Activated CD4-positive, CD25-positive, alpha-beta regulatory T cell treated with anti-CD3 and anti-CD28 coated beads, Interleukin-2, amount 50 U/mL, for 72 hours (primary cell): ENCODE measurements at regions not wholly inside any gene's neighbourhood (a gene's known extent, or its start where the extent isn't known, plus 50 kb on each side); places are given as distances from the start of the nearest gene placed in this dataset.
"Not testable (repeated sequence)": the region's sequence is repeated elsewhere in the genome, so short reads cannot be mapped to it uniquely, and the experiment has no call there.

Experiments
- DNase-seq: peaks from one replicate; pipeline ENCODE4 v3.0.0; 2021

DNA sequence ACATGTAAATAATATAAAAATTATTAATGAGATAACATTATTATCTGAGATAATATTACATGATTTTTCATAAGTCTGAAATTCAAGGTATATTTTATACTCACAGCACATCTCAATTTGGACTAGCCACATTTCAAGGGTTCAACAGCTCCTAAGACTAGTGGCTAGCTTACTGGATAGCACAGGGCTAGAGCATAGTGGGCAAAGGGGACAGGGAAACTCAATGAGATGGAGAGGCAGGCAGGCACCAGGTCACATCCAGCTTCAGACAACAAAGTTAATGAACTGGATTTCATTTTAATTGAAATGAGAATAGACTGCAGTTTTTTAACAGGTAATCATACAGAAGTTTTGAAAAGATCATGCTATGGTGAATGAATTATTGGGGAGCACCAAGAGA is 137.4 kb downstream of the NBPF8 start:
- not testable (repeated sequence) for DNase-seq

DNA sequence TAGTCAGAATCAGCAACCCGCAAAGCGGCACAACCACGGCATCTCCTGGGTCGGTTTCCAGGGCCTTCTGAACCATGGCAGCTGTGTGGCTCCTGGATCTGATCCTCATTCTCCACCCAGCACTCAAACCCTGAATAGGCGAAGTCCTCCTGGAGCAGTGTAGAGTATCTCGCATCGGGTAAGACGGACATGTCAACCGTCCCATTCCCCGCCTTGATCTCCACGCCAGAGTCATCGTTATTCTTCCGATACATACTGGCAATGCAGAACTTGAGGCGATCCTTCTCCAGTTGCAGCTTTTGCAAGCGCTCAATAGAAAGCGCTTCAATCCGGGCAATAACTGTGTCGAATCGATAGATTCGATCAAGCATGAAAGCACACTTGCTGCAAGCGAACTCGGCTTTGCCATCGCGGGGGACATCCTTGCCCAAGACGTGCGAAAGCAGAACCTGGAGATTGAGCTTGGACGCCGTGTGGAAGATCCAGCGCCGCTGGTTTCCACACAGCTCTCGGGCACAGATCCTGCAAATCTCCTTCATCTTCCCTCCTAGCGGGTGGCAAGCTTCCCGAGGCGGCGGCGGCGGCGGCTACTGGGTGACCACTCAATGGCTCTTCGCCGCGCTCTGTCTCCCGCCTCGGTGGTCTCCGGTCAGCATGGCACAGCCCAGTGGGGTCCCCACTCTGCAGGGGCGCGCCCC is 142.9 kb downstream of the NBPF8 start:
- DNase-seq, result not testable (repeated sequence)

DNA sequence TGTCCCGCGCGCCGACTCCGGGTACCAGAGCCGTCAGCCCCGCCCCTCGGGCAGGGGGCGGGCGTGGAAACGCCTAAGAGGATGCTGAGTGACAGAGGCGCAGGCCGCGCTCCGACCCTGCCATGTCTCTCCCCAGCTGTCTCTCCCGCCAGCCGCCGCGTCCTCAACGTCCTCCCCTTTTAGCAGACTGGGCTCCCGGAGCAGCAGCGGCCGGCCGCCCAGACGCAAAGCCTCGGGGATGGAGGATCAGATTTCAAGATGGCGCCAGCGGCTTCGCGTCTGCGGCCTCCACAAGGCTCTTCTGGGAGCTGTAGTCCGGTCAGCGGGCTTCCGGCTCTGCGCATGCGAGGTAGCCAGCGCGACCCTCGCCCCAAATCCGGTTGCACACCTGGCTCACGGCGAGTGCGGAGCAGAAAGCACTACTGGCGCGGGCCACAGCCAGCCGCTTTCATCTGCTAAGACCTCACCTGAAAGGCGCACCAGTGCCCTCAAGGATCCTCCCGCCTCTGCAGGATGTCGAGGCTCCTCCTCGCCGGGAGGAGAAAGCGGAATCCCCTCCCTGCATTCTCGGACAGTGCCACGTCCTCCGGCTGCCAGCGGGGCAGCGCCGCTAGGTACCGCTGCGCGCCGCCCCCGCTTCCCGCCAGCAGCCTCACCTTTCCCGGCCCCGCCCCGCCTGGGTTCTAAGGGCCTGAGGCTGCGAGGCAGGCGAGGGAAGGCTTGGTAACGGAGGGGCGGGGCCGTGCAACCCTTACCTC is 143.6 kb downstream of the NBPF8 start:
- peak; percentile 67 for DNase-seq

DNA sequence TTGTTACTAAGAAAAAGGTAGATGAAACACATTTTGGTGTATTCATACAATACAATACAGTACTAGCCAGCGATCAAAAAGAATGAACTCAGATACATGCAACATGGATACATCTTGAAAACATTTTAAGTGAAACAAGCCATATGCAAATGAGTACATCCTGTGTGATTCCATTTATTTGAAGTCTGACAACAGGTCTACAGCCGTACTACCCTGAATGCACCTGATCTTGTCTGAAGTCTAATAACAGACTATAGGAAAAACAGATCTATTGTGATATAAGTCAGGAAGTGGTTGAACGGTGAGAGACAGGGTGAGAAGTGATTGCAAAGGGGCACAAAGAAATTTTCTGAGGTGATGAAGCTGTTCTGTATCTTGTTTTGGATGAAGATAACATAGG is 146.9 kb downstream of the NBPF8 start:
- DNase-seq, result not testable (repeated sequence)

DNA sequence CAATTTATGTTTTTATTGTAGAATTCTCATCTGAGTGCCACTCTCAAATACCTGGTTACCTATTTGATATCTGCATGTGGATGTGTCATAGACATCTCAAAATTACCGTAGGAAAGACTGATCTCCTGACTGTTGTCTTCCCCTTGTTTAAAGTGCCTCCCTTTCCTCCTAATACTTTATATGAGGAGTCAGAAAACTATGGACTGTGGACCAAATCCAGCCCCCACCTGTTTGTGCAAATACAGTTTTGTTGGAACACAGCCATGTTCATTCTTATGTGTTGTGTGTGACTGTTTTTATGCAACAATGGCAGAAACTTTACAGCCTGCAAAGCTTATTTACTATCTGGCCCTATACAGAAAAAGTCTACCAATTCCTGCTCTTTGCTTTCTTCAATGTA is 150.6 kb downstream of the NBPF8 start:
- DNase-seq, result not testable (repeated sequence)

DNA sequence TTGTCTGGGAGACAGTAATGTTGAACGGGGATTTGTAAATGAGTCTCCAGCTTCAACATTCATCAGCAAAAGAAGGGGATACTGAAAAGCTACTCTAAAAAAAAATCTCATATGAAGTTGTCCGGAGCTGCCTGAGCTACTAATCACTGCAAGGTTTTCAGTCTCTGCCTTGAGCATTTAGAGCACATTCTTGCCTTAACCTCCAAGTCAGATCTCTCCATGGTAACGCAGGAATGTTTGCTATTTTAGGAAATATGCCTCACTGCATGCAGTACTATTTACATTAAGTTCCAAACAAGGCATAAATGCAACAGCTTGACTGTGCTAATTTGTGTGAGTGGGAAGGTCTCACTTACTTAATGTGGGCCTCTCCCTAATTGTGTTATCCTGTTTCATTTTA is 152.8 kb downstream of the NBPF8 start:
- not testable (repeated sequence) for DNase-seq

DNA sequence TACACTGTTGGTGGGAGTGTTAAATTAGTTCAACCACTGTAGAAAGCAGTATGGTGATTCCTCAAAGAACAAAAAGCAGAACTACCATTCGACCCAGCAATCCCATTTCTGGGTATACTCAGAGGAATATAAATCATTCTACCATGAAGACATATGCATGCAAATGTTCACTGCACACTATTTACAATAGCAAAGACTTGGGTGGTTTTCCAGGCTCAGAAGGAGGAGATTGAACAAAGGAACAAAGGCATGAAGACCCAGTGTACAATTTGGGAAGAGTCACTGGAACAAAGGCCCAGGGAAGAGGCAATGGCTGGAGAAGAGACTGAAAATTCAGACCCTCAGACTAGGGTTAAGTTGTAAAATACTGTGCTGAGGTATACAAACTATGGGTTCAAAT is 148.5 kb upstream of the NBPF26 start:
- not testable (repeated sequence) for DNase-seq

DNA sequence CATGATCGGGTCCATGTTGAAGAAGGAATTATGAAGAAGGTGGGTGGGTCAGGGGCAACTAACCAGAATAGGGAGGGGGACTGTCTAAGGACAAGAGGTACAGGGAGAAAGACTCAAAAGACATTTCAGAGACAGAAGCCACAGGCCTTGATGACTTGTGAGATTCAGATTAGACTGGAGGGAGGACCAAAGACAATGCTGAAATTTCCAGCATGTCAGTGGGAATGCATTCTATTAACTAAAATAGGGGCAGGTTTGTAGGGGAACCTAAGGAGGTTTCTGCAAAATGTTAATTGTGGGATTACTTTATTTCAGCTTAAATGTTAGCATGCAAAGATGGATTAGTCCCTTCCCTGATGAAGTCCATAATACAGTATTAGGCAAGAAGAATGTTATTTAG is 141.6 kb upstream of the NBPF26 start:
- DNase-seq, result not testable (repeated sequence)

DNA sequence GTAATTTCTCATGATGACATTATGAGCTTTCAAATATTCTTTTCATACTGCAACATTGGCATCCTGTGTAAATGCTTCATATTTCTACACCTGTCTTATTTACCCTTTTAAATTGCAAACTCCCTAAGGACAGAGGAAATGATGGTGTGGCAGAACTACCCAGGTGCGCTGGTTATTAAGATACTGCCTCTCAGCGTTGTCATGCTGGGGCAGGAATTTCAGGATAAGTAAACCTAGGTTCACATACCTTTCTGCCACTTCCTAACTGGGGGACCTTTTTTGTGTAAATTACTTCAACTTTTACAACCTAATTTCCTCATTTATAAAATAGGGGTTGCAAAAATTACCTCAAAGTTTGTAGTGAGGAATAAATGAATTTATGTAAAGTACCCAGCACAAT is 137.7 kb upstream of the NBPF26 start:
- DNase-seq, result not testable (repeated sequence)

DNA sequence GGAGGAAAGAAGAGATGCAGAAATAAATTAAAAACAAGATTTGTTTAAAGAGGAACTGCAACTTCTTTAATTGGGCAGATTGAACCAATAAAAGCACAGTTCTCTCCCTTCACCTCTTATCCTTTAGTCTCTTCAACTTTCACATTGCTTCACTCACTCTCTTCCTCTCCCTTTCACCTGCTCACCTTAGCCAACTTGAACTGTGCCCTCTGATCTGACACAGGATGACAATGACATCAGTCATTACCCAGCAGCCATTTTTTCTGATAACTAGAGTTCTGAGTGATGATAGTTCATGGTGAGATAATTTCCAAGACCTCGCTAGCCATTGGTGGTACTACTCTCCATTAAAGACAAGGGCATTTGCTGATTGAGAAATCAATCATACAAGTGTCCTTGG is 134.9 kb upstream of the NBPF26 start:
- DNase-seq, result not testable (repeated sequence)

DNA sequence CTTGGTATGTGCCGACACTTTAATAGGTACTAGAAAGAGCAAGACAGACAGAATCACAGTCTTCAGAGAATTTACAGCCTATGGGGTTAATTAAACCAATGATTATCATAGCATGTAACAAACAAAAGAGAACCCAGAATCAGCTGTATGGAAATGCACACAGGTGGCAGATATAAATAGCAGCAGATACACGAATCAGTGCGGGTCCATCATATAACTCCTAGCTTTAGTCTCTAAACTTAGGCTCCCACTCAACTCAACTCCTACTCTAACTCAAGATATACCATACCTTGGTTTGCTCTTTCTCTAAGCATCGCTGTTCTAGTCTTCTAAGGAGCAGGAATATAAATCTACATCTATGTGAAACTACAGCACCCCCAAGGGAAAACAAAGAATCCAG is 132.0 kb upstream of the NBPF26 start:
- DNase-seq, result not testable (repeated sequence)

DNA sequence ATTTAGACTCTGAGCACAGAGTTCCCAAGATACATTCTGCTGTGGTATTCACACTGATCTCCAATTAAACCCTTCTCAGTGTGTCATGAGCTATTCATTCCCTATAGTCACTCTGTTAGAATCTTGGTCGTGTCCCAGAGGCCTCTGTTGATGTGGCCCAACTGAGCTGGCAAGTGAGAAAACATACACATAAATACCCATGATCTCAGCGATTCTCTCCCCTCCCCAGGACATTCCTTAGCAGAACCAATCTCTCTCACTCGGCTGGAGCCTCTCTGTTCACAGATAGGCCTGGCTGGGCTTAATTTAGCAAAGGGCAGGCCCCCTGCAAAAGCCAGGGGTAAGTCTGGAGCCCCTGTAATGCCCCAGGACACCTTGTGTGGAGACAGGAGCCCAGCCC is 130.8 kb upstream of the NBPF26 start:
- not testable (repeated sequence) for DNase-seq

DNA sequence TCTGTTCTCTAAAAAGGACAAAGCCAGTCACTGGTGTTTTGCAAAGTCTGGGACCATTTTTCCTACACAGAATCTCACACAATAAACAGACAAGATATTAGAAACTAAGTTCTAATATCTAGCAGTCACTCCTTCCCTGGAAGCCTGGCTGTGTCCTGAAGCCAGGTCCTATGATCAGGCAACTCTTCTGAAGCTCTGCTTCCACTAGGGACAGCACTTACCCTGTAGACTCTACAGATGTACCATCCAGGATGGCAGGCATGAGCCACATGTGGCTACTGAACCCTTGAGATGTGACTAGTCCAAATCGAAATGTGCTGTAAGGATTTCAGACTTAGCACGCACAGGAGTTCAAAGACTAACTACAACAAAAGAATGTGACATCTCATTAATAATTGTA is 130.1 kb upstream of the NBPF26 start:
- DNase-seq, result not testable (repeated sequence)

DNA sequence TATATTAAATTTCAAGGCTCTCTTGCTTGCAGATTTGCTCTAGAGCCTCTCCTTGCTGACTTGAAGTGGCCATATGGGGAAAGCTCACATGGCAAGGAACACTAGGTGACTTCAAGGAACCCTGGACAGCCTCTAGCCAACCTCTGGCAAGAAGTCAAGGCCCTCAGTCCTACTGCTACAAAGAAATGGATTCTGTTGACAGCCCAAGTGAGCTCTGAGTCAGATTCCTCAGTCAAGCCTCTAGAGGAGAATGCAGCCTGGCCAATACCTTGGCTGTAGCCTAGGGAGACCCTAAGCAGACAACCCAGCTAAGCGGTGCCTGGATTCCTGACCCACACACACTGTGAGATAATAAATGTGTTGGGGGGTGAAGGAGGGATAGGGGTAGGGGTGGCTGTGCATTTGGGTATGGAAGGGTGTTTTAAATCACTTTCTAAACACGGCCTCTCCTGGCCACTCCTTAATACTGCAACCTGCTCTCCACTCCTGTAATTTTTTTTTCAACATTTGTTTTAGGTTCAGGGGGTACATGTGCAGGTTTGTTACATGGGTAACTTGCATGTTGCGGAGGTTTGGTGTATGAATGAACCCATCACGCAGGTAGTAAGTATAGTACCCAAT is 125.3 kb upstream of the NBPF26 start:
- not testable (repeated sequence) for DNase-seq

DNA sequence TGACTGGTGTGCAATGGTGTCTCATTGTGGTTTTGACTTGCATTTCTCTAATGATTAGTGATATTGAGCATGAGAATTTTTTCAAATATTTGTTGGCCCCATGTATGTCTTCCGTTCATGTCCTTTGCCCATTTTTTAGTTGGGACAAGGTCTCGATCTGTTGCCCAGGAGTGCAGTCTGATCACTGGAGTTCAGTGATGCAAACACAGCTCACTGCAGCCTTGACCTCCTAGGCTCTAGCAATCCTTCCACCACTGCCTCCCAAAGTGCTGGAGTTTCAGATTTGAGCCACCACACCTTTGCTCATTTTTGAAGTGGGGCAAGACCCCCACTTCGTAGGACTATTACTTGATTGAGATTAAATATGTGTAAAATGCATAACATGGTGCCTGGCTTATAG is 124.2 kb upstream of the NBPF26 start:
- not testable (repeated sequence) for DNase-seq

DNA sequence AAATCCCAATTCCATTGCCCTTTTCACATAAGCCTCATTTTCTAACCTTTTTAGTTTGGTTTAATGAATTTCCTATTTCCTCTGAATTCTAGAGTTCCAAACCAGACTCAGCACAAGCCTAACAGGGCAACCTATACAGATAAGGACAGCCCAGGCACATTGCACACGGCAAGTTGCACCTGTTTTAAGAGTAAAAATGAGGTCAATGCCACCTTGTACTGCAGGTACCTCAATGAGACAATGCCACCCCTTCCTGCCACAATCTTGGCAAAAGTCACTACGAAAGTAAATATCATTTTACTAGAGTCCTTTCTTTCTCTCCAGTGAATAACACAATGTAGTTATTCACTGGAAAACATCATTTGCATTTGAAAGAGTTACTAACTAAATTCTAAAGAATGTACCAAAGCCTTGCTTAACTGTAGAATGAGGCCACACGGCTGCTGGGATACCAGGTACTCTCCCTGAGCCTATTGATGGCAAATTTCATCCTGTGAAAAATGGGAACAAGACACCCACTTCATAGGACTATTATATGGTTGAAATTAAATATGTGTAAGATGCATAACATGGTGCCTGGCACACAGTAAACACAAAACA is 123.2 kb upstream of the NBPF26 start:
- not testable (repeated sequence) for DNase-seq

DNA sequence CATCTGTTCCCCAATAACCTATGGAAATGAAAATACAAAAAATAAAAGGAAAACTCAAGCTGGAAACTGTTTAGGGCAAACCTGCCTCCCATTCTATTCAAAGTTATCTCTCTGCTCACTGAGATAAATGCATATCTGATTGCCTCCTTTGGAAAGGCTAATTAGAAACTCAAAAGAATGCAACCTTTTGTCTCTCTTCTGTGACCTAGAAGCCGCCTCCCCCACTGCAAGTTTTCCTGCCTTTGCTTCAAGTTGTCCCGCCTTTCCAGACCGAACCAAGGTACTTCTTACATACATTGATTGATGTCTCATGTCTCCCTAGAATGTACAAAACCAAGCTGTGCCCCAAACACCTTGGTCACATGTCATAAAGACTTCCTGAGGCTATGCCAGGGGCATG is 115.9 kb upstream of the NBPF26 start:
- not testable (repeated sequence) for DNase-seq

DNA sequence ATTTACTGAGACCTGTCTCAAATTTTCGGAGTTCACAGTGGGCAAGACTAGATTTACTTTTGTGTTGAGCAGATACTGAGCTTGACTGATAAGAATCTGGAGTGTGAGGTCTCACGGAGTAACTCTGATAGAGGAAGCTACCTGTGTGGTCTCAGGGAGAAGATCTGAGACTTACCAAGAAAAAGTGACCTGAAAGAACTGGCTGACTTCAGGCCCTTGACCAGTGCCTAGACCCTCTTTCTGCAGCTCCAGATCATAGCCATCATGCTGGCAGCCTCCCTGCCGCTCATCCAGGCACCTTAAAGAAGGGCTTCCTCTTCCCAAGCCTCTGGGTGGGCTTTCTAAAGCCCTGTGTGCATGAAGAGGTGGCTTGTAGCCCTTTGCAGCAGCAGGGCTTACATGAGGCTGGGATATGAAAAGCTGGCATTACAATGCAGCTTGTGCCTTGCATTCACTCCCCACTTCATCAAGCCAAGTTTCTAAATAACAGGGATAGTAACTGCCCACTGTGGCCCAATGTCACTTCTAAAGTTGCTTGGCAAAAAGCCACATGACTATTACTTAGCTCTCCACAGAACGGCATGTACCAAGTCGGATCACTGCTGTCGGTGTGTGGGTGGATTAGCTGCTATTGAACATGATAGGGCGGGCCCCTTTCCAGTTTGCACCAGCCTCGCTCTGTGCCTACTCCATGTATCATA is 115.3 kb upstream of the NBPF26 start:
- not testable (repeated sequence) for DNase-seq

DNA sequence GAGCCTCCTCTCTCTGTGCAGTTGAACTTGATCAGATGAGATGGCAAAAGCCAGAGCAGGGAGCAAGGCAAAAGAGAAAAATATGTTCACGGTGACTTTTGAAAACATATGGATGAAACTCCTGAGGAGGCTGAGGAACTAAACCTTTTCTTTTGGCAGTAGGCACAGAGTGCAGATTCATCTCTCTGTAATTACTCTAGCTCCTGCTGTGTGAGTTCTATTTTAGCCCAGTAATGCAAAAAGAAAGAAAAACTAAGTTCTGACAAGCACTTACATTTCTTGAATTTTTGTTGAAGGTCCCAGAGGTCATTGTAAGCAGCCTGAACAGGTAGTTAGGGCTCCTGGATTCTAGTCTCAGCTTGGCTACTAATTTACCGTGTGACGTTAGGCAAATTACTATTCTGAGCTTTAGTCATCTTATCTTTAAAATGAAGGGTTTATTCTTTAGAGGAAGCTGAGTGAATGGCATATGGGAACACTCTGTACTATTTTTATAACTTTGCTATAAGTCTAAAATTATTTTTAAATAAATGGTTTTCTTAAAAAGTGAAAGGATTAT is 114.7 kb upstream of the NBPF26 start:
- DNase-seq, result not testable (repeated sequence)

DNA sequence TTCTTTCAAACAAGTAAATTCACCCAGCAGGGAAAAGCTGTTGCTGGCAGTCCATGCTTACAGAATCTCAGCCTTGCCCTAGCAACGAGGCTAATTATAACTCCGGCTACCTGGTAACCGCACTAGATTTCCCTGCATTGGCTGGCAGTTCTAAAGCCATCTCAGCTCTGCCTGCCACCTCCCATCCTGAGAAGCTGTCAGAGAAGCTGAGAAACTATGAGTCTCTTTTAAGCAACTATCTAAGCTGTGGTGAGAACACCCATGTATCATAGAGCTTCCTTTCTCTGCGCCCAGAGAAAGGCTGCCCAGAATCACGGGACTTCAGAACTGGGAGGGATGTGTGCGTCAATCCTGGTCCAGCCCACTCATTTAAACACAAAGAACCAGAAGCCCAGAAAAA is 113.9 kb upstream of the NBPF26 start:
- DNase-seq, result not testable (repeated sequence)

DNA sequence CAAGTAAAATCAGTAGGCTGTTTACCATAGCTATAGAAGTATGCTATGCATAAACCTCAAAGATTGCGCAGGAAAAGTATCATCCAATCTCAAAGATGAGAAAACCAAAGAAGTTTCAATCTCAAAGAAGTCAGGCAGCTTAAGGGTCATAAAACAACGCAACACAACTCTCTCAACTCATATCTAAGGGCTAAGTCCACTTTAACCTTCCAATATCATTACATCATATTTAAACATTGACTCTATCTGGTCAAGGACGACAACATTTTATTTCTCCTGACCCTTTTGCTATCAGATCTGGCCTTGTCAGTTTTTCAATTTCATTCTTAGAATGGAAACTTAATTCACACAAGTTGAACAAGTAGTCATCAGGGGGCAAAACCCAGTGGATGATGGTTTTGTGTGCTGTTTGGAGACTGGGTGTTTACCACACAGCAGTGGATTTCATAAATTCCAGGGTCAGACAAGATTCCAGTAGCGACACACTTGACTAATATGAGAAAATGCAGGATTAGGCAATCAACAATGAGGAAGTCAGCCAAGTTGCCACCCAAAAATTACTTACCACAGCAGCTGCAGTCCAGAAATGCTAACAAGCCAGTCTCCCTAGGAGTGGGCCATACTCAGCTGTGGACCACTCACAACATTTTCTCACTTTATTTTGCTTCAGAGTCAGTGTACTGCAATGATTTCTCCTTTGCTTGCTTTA is 108.7 kb upstream of the NBPF26 start:
- DNase-seq, result not testable (repeated sequence)

DNA sequence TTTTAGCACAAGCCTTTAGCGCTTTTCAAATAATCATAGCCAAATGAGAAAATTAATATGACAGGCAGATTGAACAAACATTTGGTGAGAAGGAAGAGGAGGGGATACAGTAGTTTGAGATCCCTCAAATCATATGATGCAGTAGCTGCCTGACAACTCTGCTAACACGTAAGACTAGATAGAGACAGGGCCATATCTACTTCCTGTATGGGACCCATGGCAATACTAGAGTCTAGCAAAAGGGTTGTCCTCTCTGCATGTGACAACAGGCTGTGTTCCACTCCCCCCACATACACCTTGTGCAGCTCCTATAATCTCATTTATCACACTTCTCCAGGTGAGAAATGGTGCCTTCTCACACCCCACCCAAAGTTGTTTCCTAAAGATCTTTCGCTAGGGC is 106.3 kb upstream of the NBPF26 start:
- DNase-seq, result not testable (repeated sequence)
